ENCODE measurements at regions not wholly inside any gene's neighbourhood (a gene's known extent, or its start where the extent isn't known, plus 50 kb on each side); places are given as distances from the start of the nearest gene placed in this dataset.

DNA sequence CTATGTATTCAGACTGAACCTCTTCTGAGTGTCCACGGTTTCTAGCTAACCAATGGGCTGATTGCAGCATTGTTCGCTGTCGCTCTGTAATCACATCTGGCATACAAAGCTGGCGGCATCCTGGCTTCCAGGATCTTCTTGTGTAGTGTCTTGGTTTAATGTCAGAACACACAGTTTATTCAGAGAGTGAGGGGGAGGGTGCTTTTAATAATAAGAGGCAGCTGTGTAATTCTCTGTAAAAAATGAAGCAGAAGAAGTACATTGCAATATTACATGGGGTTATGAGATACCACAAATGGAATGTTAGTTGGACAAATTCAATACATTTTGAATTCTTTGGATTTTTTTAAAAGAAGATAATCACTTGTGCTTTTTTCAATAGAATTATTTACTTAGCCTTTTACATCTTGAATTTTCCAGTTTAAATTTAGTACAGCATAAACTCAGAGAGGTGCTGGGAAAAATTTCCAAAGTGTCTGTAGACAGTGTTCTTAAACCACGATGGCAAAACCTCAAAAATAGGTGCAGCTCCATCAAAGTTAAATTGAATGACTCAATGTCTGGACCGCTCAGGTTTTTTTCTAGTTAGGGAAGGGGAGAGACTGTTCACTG is 206.0 kb downstream of the PCSK1 start:
- no peak overlapping the region for H2AFZ ChIP-seq
- H3K4me2 ChIP-seq (ENCODE audit: low read length), result no peak overlapping the region
- H3K9ac ChIP-seq, result no peak overlapping the region
- H3K4me1 ChIP-seq, result no peaks in the 10 kb centered on the region
- no peaks in the 10 kb centered on the region for H3K36me3 ChIP-seq (ENCODE audit: control insufficient read depth, insufficient read depth, low read length)
- H3K9me3 ChIP-seq (ENCODE audit: control insufficient read depth, low read length), result no peaks in the 10 kb centered on the region
- H3K27ac ChIP-seq, result no peak overlapping the region
- H3K4me3 ChIP-seq (ENCODE audit: low read depth, low read length), result no peak overlapping the region
- no peak for TF ChIP-seq CTCF (IDR thresholded peaks at IDR 0.05)
- H3K27me3 ChIP-seq (ENCODE audit: control insufficient read depth, insufficient read depth, low read length), result no peaks in the 10 kb centered on the region
- no peaks in the 10 kb centered on the region for H3K79me2 ChIP-seq

DNA sequence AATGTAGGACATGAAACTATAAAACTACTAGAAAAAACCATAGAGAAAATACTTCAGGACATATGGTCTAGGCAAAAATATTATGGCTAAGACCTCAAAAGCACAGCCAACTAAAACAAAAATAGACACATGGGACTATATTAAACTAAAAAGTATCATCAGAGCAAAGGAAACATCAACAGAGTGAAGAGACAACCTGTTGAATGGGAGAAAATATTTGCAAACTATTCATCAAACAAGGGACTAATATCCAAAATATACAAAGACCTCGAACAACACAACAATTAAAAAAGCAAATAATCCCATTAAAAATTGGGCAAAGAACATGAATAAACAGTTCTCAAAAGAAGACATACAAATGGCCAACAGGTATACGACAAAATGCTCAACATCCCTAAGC is 210.9 kb downstream of the PCSK1 start:
- Histone ChIP-seq H3K79me2 (no peaks in the 10 kb centered on the region), H3K4me1 (no peaks in the 10 kb centered on the region), H3K27ac (no peak overlapping the region), H3K36me3 (ENCODE audit: control insufficient read depth, insufficient read depth, low read length) (no peaks in the 10 kb centered on the region), H3K9ac (no peak overlapping the region), H2AFZ (no peak overlapping the region), H3K4me2 (ENCODE audit: low read length) (no peak overlapping the region), H3K4me3 (ENCODE audit: low read depth, low read length) (no peak overlapping the region), H3K27me3 (ENCODE audit: control insufficient read depth, insufficient read depth, low read length) (no peaks in the 10 kb centered on the region), H3K9me3 (ENCODE audit: control insufficient read depth, low read length) (no peaks in the 10 kb centered on the region)
- no peak for TF ChIP-seq CTCF (IDR thresholded peaks at IDR 0.05)

GRCh38 chr5:96220610-96221390 is 212.2 kb downstream of the PCSK1 start:
- Histone ChIP-seq H3K4me1 (no peaks in the 10 kb centered on the region), H3K36me3 (ENCODE audit: control insufficient read depth, insufficient read depth, low read length) (no peaks in the 10 kb centered on the region), H3K27me3 (ENCODE audit: control insufficient read depth, insufficient read depth, low read length) (no peaks in the 10 kb centered on the region), H2AFZ (no peak overlapping the region), H3K79me2 (no peaks in the 10 kb centered on the region), H3K9ac (no peak overlapping the region), H3K4me3 (ENCODE audit: low read depth, low read length) (no peak overlapping the region), H3K9me3 (ENCODE audit: control insufficient read depth, low read length) (no peaks in the 10 kb centered on the region), H3K27ac (no peak overlapping the region), H3K4me2 (ENCODE audit: low read length) (no peak overlapping the region)
- TF ChIP-seq CTCF (IDR thresholded peaks at IDR 0.05), result no peak

DNA sequence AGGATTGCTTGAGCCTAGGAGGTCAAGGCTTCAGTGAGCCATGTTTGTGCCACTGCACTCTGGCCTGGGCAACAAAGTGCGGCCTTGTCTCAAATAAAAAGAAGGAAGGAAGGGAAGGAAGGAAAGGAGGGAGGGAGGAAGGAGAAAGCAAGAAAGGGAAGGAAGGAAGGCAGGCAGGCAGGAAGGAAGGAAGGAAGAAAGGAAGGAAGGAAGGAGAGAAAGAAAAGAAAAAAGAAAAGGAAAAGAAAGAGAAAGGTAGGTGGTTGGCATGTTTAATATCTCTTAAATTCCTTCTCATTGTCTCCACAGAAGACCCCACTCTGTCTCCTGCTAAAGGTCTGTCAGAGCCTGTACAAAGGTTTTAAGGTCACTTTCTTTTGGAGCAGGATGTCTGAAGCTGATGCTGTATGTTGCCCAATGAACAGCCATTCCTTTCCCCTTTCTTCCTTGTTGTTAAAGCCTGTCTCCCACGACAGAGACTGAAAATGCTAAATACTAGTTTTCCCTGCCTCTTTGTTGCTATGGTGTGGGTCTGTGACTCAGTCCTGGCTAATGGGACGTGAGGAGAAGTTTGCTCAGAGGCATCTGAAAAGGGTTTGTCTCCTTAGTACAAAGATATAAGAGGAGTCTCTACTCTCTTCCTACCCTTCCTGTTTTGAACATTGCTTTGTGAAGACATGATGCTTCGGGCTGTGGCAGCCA is 213.3 kb downstream of the PCSK1 start:
- Histone ChIP-seq H3K27me3 (ENCODE audit: control insufficient read depth, insufficient read depth, low read length) (no peaks in the 10 kb centered on the region), H3K4me3 (ENCODE audit: low read depth, low read length) (no peak overlapping the region), H3K9me3 (ENCODE audit: control insufficient read depth, low read length) (no peaks in the 10 kb centered on the region), H3K79me2 (no peaks in the 10 kb centered on the region), H3K27ac (no peak overlapping the region), H3K36me3 (ENCODE audit: control insufficient read depth, insufficient read depth, low read length) (no peaks in the 10 kb centered on the region), H3K4me1 (no peaks in the 10 kb centered on the region), H2AFZ (no peak overlapping the region), H3K4me2 (ENCODE audit: low read length) (no peak overlapping the region), H3K9ac (no peak overlapping the region)
- no peak for TF ChIP-seq CTCF (IDR thresholded peaks at IDR 0.05)

All from parathyroid adenoma (tissue), 2 donors.